ENCODE measurements at regions not wholly inside any gene's neighbourhood (a gene's known extent, or its start where the extent isn't known, plus 50 kb on each side); places are given as distances from the start of the nearest gene placed in this dataset.

DNA sequence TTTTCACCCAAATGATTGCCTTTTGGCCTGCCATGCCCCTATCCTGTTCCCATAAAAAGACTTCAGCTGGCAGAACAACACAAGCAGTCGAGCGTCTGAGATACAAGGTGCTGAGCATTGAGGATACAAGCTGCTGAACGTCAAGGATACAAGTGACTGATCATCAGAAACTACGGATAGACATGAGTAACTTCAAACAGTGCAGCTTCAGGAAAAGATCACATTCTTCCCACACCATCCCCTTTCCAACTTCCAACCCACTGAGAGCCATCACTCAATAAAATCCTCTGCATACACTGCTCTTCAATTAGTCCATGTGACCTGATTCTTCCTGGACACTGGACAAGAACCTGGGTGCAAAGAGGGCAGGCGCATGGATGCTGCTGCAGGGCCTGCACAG, 1198.9 kb downstream of the ROBO2 start:
- Histone ChIP-seq H3K9ac (ENCODE audit: insufficient read depth, low read length) (no peak overlapping the region), H3K79me2 (ENCODE audit: control insufficient read depth, insufficient read depth, low read length) (no peaks in the 10 kb centered on the region), H2AFZ (ENCODE audit: low read length) (no peak overlapping the region), H3K36me3 (ENCODE audit: control insufficient read depth, insufficient read depth, low read length) (no peaks in the 10 kb centered on the region), H3K27ac (ENCODE audit: insufficient read depth, low read length) (no peak overlapping the region), H3K4me3 (replicated peaks in 1 of 4; ENCODE audit: control extremely low read depth in 1 of 4, insufficient read depth in 1 of 4, low read depth in 3 of 4, low read length in 4 of 4) (no peak overlapping the region), H3K27me3 (ENCODE audit: control insufficient read depth, insufficient read depth, low read length) (no peaks in the 10 kb centered on the region), H3K4me1 (ENCODE audit: control insufficient read depth, extremely low read depth, insufficient read depth, low read length) (no peaks in the 10 kb centered on the region), H3K9me3 (ENCODE audit: control insufficient read depth, insufficient read depth, low read depth, low read length) (no peaks in the 10 kb centered on the region), H4K20me1 (ENCODE audit: control insufficient read depth, extremely low read depth, insufficient read depth, low read length) (no peaks in the 10 kb centered on the region), H3K4me2 (ENCODE audit: extremely low read depth, insufficient read depth, low read length) (no peak overlapping the region)
- TF ChIP-seq, protein P1, sequence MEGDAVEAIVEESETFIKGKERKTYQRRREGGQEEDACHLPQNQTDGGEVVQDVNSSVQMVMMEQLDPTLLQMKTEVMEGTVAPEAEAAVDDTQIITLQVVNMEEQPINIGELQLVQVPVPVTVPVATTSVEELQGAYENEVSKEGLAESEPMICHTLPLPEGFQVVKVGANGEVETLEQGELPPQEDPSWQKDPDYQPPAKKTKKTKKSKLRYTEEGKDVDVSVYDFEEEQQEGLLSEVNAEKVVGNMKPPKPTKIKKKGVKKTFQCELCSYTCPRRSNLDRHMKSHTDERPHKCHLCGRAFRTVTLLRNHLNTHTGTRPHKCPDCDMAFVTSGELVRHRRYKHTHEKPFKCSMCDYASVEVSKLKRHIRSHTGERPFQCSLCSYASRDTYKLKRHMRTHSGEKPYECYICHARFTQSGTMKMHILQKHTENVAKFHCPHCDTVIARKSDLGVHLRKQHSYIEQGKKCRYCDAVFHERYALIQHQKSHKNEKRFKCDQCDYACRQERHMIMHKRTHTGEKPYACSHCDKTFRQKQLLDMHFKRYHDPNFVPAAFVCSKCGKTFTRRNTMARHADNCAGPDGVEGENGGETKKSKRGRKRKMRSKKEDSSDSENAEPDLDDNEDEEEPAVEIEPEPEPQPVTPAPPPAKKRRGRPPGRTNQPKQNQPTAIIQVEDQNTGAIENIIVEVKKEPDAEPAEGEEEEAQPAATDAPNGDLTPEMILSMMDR (conservative IDR thresholded peaks at IDR 0.05 in 1 of 2, IDR thresholded peaks at IDR 0.05 in 1 of 2; ENCODE audit: low read depth in 1 of 2, low read length in 2 of 2): no peak
- no peak for TF ChIP-seq EZH2 (IDR thresholded peaks at IDR 0.05; ENCODE audit: low read length, missing control alignments)
- no peak for DNase-seq (ENCODE audit: low read depth in 2 of 2)

DNA sequence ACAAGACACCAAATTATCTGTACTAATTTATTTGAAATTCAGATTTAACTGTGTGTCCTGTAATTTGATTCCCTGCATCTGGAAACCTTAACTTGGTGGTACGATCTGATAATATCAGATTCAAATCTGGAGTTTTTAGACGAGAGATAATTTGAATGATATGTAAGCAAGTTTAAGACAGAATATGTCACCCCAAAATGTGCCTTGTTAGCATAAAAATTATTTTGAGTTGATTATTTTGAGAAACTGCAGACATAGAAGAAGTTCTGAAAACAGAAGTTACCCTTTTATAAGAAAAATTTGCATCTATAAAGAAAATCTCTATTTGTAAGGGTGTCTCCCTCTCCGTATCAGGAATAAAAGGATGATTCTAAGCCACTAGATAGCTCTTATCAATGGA, 1202.8 kb downstream of the ROBO2 start:
- no peak for TF ChIP-seq EZH2 (IDR thresholded peaks at IDR 0.05; ENCODE audit: low read length, missing control alignments)
- TF ChIP-seq, protein P1 (conservative IDR thresholded peaks at IDR 0.05 in 1 of 2, IDR thresholded peaks at IDR 0.05 in 1 of 2; ENCODE audit: low read depth in 1 of 2, low read length in 2 of 2): no peak
- H3K27me3 ChIP-seq (ENCODE audit: control insufficient read depth, insufficient read depth, low read length): no peaks in the 10 kb centered on the region
- H3K36me3 ChIP-seq (ENCODE audit: control insufficient read depth, insufficient read depth, low read length): no peaks in the 10 kb centered on the region
- no peak overlapping the region for H3K4me2 ChIP-seq (ENCODE audit: extremely low read depth, insufficient read depth, low read length)
- no peak overlapping the region for H3K9ac ChIP-seq (ENCODE audit: insufficient read depth, low read length)
- H3K4me3 ChIP-seq (replicated peaks in 1 of 4; ENCODE audit: control extremely low read depth in 1 of 4, insufficient read depth in 1 of 4, low read depth in 3 of 4, low read length in 4 of 4): no peak overlapping the region
- no peak for DNase-seq (ENCODE audit: low read depth in 2 of 2)
- no peaks in the 10 kb centered on the region for H3K4me1 ChIP-seq (ENCODE audit: control insufficient read depth, extremely low read depth, insufficient read depth, low read length)
- no peak overlapping the region for H2AFZ ChIP-seq (ENCODE audit: low read length)
- no peaks in the 10 kb centered on the region for H4K20me1 ChIP-seq (ENCODE audit: control insufficient read depth, extremely low read depth, insufficient read depth, low read length)
- H3K9me3 ChIP-seq (ENCODE audit: control insufficient read depth, insufficient read depth, low read depth, low read length): no peaks in the 10 kb centered on the region
- no peak overlapping the region for H3K27ac ChIP-seq (ENCODE audit: insufficient read depth, low read length)
- no peaks in the 10 kb centered on the region for H3K79me2 ChIP-seq (ENCODE audit: control insufficient read depth, insufficient read depth, low read length)

- H4K20me1 ChIP-seq (ENCODE audit: control insufficient read depth, extremely low read depth, insufficient read depth, low read length): no peaks in the 10 kb centered on the region
Measured at GRCh38 chr3:78244136-78244535, 1204.2 kb downstream of the ROBO2 start.

More at GRCh38 chr3:78244136-78244535, 1204.2 kb downstream of the ROBO2 start:
- Histone ChIP-seq H3K4me1 (ENCODE audit: control insufficient read depth, extremely low read depth, insufficient read depth, low read length) (no peaks in the 10 kb centered on the region), H3K79me2 (ENCODE audit: control insufficient read depth, insufficient read depth, low read length) (no peaks in the 10 kb centered on the region), H3K27ac (ENCODE audit: insufficient read depth, low read length) (no peak overlapping the region), H3K36me3 (ENCODE audit: control insufficient read depth, insufficient read depth, low read length) (no peaks in the 10 kb centered on the region), H3K4me3 (replicated peaks in 1 of 4; ENCODE audit: control extremely low read depth in 1 of 4, insufficient read depth in 1 of 4, low read depth in 3 of 4, low read length in 4 of 4) (no peak overlapping the region), H3K9ac (ENCODE audit: insufficient read depth, low read length) (no peak overlapping the region), H3K27me3 (ENCODE audit: control insufficient read depth, insufficient read depth, low read length) (no peaks in the 10 kb centered on the region), H3K9me3 (ENCODE audit: control insufficient read depth, insufficient read depth, low read depth, low read length) (no peaks in the 10 kb centered on the region), H3K4me2 (ENCODE audit: extremely low read depth, insufficient read depth, low read length) (no peak overlapping the region), H2AFZ (ENCODE audit: low read length) (no peak overlapping the region)
- peak in 1 of 2 donors; percentile 19 for DNase-seq (ENCODE audit: low read depth in 2 of 2)
- TF ChIP-seq EZH2 (IDR thresholded peaks at IDR 0.05; ENCODE audit: low read length, missing control alignments): no peak
- TF ChIP-seq, protein P1 (conservative IDR thresholded peaks at IDR 0.05 in 1 of 2, IDR thresholded peaks at IDR 0.05 in 1 of 2; ENCODE audit: low read depth in 1 of 2, low read length in 2 of 2): no peak

Measured in fibroblast of lung (primary cell).